ENCODE measurements at regions not wholly inside any gene's neighbourhood (a gene's known extent, or its start where the extent isn't known, plus 50 kb on each side); places are given as distances from the start of the nearest gene placed in this dataset.

- TF ChIP-seq CTCF (conservative IDR thresholded peaks at IDR 0.05; ENCODE audit: low read length) (no peak), EZH2phosphoT487 (IDR thresholded peaks at IDR 0.05; ENCODE audit: borderline replicate concordance) (no peak)
Observed at GRCh38 chr4:59968796-59969195, 1231.3 kb upstream of the ADGRL3 start.
